ENCODE measurements at regions not wholly inside any gene's neighbourhood (a gene's known extent, or its start where the extent isn't known, plus 50 kb on each side); places are given as distances from the start of the nearest gene placed in this dataset.

GRCh38 chr7:155880721-155881120 is 68.5 kb upstream of the SHH start:
- TF ChIP-seq POLR2A (IDR thresholded peaks at IDR 0.05) = no peak
- TF ChIP-seq, protein P1, sequence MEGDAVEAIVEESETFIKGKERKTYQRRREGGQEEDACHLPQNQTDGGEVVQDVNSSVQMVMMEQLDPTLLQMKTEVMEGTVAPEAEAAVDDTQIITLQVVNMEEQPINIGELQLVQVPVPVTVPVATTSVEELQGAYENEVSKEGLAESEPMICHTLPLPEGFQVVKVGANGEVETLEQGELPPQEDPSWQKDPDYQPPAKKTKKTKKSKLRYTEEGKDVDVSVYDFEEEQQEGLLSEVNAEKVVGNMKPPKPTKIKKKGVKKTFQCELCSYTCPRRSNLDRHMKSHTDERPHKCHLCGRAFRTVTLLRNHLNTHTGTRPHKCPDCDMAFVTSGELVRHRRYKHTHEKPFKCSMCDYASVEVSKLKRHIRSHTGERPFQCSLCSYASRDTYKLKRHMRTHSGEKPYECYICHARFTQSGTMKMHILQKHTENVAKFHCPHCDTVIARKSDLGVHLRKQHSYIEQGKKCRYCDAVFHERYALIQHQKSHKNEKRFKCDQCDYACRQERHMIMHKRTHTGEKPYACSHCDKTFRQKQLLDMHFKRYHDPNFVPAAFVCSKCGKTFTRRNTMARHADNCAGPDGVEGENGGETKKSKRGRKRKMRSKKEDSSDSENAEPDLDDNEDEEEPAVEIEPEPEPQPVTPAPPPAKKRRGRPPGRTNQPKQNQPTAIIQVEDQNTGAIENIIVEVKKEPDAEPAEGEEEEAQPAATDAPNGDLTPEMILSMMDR (IDR thresholded peaks at IDR 0.05) = no peak
- Histone ChIP-seq H3K9me3 (no peaks in the 10 kb centered on the region), H3K27ac (no peak overlapping the region), H3K4me1 (no peaks in the 10 kb centered on the region), H3K36me3 (no peaks in the 10 kb centered on the region), H3K27me3 (no peaks in the 10 kb centered on the region), H3K4me3 (replicated peaks in 1 of 3) (no peak overlapping the region)
- DNase-seq = no peak
- 89 to 96% methylated on average over 7 of the region's 7 CpGs for WGBS, 2 donors
- intact Hi-C loops (cut with DNase I) = no loop called here

DNA sequence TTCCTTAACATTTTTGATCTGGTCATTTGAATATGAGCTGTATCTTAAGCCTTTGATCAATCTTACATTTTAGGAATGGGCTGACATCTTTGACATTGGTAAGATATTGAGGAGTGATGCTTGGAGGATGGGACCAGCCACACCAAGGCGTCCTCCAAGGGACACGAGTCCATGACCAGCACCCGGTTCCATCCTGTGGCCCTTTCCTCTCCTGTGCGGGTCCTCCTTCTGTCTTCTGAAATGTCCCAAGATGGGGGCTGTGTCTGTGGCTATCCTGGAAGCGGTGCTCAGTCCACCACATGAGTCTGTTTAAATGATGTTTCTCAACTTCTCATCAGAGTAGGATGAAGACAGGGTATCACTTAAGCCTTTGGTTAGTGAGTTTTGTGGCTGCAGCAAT is 67.3 kb upstream of the SHH start:
- H3K36me3 ChIP-seq = no peaks in the 10 kb centered on the region
- intact Hi-C loops (cut with DNase I) = no loop called here
- no peaks in the 10 kb centered on the region for H3K9me3 ChIP-seq
- no peaks in the 10 kb centered on the region for H3K27me3 ChIP-seq
- TF ChIP-seq, protein P1 (IDR thresholded peaks at IDR 0.05) = no peak
- TF ChIP-seq POLR2A (IDR thresholded peaks at IDR 0.05) = no peak
- no peak for DNase-seq
- WGBS, 2 donors = 92 to 96% methylated on average over 5 of the region's 5 CpGs
- no peak overlapping the region for H3K4me3 ChIP-seq (replicated peaks in 1 of 3)
- H3K4me1 ChIP-seq = no peaks in the 10 kb centered on the region
- H3K27ac ChIP-seq = no peak overlapping the region

- no peaks in the 10 kb centered on the region for H3K9me3 ChIP-seq
- no peaks in the 10 kb centered on the region for H3K27me3 ChIP-seq
- no peak overlapping the region for H3K4me3 ChIP-seq (replicated peaks in 1 of 3)
- DNase-seq = no peak
- H3K4me1 ChIP-seq = no peaks in the 10 kb centered on the region
- H3K27ac ChIP-seq = no peak overlapping the region
- intact Hi-C loops (cut with DNase I) = no loop called here
- no peaks in the 10 kb centered on the region for H3K36me3 ChIP-seq
- 83 to 91% methylated on average over 8 of the region's 8 CpGs for WGBS, 2 donors
- TF ChIP-seq, protein P1 (IDR thresholded peaks at IDR 0.05) = no peak
- TF ChIP-seq POLR2A (IDR thresholded peaks at IDR 0.05) = no peak
Observed at GRCh38 chr7:155878674-155879073, 66.4 kb upstream of the SHH start.

DNA sequence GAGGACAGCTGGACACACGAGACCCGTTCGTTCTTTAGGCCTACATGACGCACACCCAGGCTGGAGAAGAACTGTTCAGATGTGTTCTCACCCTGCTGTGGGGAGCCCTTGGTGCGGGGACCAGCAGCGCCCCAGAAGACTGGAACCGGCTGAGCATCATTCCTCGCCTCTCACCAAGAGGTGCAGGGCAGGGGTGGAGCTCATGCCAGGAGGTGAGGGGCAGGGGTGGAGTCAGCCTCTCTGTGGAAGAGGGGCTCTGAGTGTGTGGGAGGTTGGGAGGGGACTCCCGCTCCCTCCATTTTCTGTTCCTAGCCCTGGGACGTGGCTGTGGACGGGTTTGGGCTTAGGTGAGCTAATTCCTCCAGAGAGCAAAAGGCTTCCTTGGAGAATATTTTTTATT is 66.0 kb upstream of the SHH start:
- intact Hi-C loops (cut with DNase I) = no loop called here
- Histone ChIP-seq H3K9me3 (no peaks in the 10 kb centered on the region), H3K27ac (no peak overlapping the region), H3K4me3 (replicated peaks in 1 of 3) (no peak overlapping the region), H3K4me1 (no peaks in the 10 kb centered on the region), H3K36me3 (no peaks in the 10 kb centered on the region), H3K27me3 (no peaks in the 10 kb centered on the region)
- TF ChIP-seq, protein P1 (IDR thresholded peaks at IDR 0.05) = no peak
- TF ChIP-seq POLR2A (IDR thresholded peaks at IDR 0.05) = no peak
- WGBS, 2 donors = 81 to 84% methylated on average over 11 of the region's 11 CpGs
- no peak for DNase-seq

GRCh38 chr7:155877167-155877566 is 64.9 kb upstream of the SHH start:
- intact Hi-C loops (cut with DNase I) = no loop called here
- H3K9me3 ChIP-seq = no peaks in the 10 kb centered on the region
- WGBS, 2 donors = 87 to 91% methylated on average over 2 of the region's 2 CpGs
- H3K36me3 ChIP-seq = no peaks in the 10 kb centered on the region
- H3K27ac ChIP-seq = no peak overlapping the region
- no peak for TF ChIP-seq POLR2A (IDR thresholded peaks at IDR 0.05)
- no peak for DNase-seq
- no peak overlapping the region for H3K4me3 ChIP-seq (replicated peaks in 1 of 3)
- no peaks in the 10 kb centered on the region for H3K27me3 ChIP-seq
- no peaks in the 10 kb centered on the region for H3K4me1 ChIP-seq

DNA sequence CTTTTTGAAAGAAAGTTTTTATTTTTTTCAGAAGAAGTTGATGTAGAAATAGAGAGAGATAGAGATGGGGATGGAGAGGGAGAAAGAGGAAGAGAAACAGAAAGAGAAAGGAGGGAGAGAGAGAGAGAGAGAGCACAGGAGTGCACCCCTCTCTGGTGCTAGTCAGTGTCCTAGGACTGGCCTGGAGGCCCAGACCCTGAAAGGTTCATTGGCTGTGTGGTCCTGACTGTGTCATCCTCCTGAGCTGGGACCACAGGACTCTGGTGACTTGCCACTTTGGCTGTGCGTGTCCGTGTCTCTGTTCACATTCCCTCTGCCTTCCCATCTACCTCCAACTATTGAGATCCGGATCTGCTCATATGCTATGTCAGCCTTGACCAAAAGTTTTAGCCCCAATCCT is 62.1 kb upstream of the SHH start:
- H3K4me3 ChIP-seq (replicated peaks in 1 of 3) = no peak overlapping the region
- no peaks in the 10 kb centered on the region for H3K4me1 ChIP-seq
- intact Hi-C loops (cut with DNase I) = no loop called here
- TF ChIP-seq POLR2A (IDR thresholded peaks at IDR 0.05) = no peak
- TF ChIP-seq, protein P1 (IDR thresholded peaks at IDR 0.05) = no peak
- H3K27me3 ChIP-seq = no peaks in the 10 kb centered on the region
- no peaks in the 10 kb centered on the region for H3K36me3 ChIP-seq
- DNase-seq = no peak
- WGBS, 2 donors = 92 to 94% methylated on average over 3 of the region's 3 CpGs
- no peaks in the 10 kb centered on the region for H3K9me3 ChIP-seq
- no peak overlapping the region for H3K27ac ChIP-seq

Data from thyroid gland (tissue), 4 donors.